IMR-90 (cell line): ENCODE measurements at regions not wholly inside any gene's neighbourhood (a gene's known extent, or its start where the extent isn't known, plus 50 kb on each side); places are given as distances from the start of the nearest gene placed in this dataset.
A peak's percentile ranks its signal among the peaks of the same experiment; 100 is the strongest.

Experiments used
- ATAC-seq: fragments of 200-7000 bp; cut with Tn5 transposase; 2 replicates; pipeline ENCODE4 v1.9.1; 2020; ENCODE audit warnings: low read depth, mild to moderate bottlenecking, moderate library complexity
- BruUV-seq: library from RNA; stranded (reverse); fragments of 400-500 nt; replicated peaks from 2 replicates; lab custom pipeline; 2021; lab: Mats Ljungman, UMichigan
- CTCF ChIA-PET: fragments of 300-600 bp; formaldehyde crosslinking; extraction: SDS; loops from one replicate; lab custom pipeline; 2021; ENCODE audit warnings: antibody characterized with exemption; lab: Yijun Ruan, JAX
- POLR2A ChIA-PET: fragments of 300-600 bp; sonication (Branson Sonifier 250); formaldehyde crosslinking; loops from one replicate; lab custom pipeline; 2022; ENCODE audit warnings: antibody characterized with exemption; ENCODE audit not compliant: unreplicated experiment; lab: Charles Lee
- DNase-seq: peaks from one replicate; pipeline ENCODE4 v3.0.0; 2013
- H2AFZ ChIP-seq: replicated peaks from 2 replicates; pipeline ENCODE3; 2013; ENCODE audit warnings: low read length, mild to moderate bottlenecking; ENCODE audit not compliant: poor library complexity
- H2AK5ac ChIP-seq: 2 replicates; pipeline ENCODE4 v1.6.1; 2013; ENCODE audit warnings: low read depth, low read length, inconsistent platforms
- H2AK9ac ChIP-seq: replicated peaks from 2 replicates; pipeline ENCODE3; 2013; ENCODE audit warnings: mild to moderate bottlenecking, low read depth, low read length, moderate library complexity; ENCODE audit not compliant: poor library complexity
- H2BK120ac ChIP-seq: 2 replicates; pipeline ENCODE4 v1.6.1; 2013; ENCODE audit warnings: low read depth, low read length, inconsistent platforms
- H2BK15ac ChIP-seq: 3 replicates; pipeline ENCODE4 v1.6.1; 2013; ENCODE audit warnings: low read depth, low read length, inconsistent platforms
- H2BK20ac ChIP-seq: 2 replicates; pipeline ENCODE4 v1.6.1; 2013; ENCODE audit warnings: low read depth, mild to moderate bottlenecking, inconsistent platforms, low read length, moderate library complexity
- H2BK5ac ChIP-seq: 2 replicates; pipeline ENCODE4 v1.6.1; 2013; ENCODE audit warnings: mild to moderate bottlenecking, low read depth, low read length, inconsistent platforms; ENCODE audit not compliant: poor library complexity, severe bottlenecking
- H3K14ac ChIP-seq: replicated peaks from 2 replicates; pipeline ENCODE4 v1.6.1; 2013; ENCODE audit warnings: low read depth, low read length, inconsistent platforms
- H3K18ac ChIP-seq: 2 replicates; pipeline ENCODE4 v1.6.1; 2013; ENCODE audit warnings: low read depth, low read length, control low read depth
- H3K23ac ChIP-seq: 2 replicates; pipeline ENCODE4 v1.6.1; 2013; ENCODE audit warnings: low read depth, low read length, inconsistent platforms
- H3K27ac ChIP-seq: 2 replicates; pipeline ENCODE4 v1.5.1; 2013; ENCODE audit warnings: mild to moderate bottlenecking, control low read depth, low read length; ENCODE audit not compliant: insufficient read depth
- H3K27me3 ChIP-seq: 2 replicates; pipeline ENCODE4 v1.6.1; 2013; ENCODE audit warnings: low read length; ENCODE audit not compliant: control insufficient read depth, insufficient read depth
- H3K36me3 ChIP-seq: 2 replicates; pipeline ENCODE4 v1.6.1; 2013; ENCODE audit warnings: low read length, mixed read lengths; ENCODE audit not compliant: control insufficient read depth, insufficient read depth
- H3K4ac ChIP-seq: 2 replicates; pipeline ENCODE4 v1.6.1; 2013; ENCODE audit warnings: low read depth, low read length, inconsistent platforms
- H3K4me1 ChIP-seq: 2 replicates; pipeline ENCODE4 v1.6.1; 2013; ENCODE audit warnings: low read length, mixed read lengths; ENCODE audit not compliant: control insufficient read depth, insufficient read depth
- H3K4me2 ChIP-seq: 2 replicates; pipeline ENCODE4 v1.6.1; 2013; ENCODE audit warnings: low read depth, mild to moderate bottlenecking, control low read depth, low read length, moderate library complexity
- H3K4me3 ChIP-seq: 2 replicates; pipeline ENCODE4 v1.5.1; 2013; ENCODE audit warnings: low read depth, mild to moderate bottlenecking, control low read depth, low read length, moderate library complexity; ENCODE audit not compliant: insufficient read depth
- H3K56ac ChIP-seq: 2 replicates; pipeline ENCODE4 v1.6.1; 2013; ENCODE audit warnings: low read length, inconsistent platforms; ENCODE audit not compliant: insufficient read depth; ENCODE audit errors: extremely low read depth
- H3K79me1 ChIP-seq, 2 experiments: 2 replicates each; pipeline ENCODE4 v1.6.1; 2013; ENCODE audit warnings: low read length in 2 of 2, inconsistent platforms in 1 of 2, low read depth in 1 of 2
- H3K9ac ChIP-seq: 2 replicates; pipeline ENCODE4 v1.6.1; 2013; ENCODE audit warnings: low read depth, low read length, control low read depth
- H3K9me1 ChIP-seq: 2 replicates; pipeline ENCODE4 v1.6.1; 2013; ENCODE audit warnings: low read length, inconsistent platforms; ENCODE audit not compliant: insufficient read depth
- H3K9me3 ChIP-seq: 2 replicates; pipeline ENCODE4 v1.6.1; 2013; ENCODE audit warnings: low read length; ENCODE audit not compliant: control insufficient read depth, insufficient read depth
- H4K20me1 ChIP-seq: 2 replicates; pipeline ENCODE4 v1.6.1; 2013; ENCODE audit warnings: low read length, inconsistent platforms; ENCODE audit not compliant: insufficient read depth
- H4K5ac ChIP-seq: 2 replicates; pipeline ENCODE4 v1.6.1; 2013; ENCODE audit warnings: mild to moderate bottlenecking, low read depth, low read length, control low read depth
- H4K8ac ChIP-seq, 2 experiments: 2 replicates each; pipeline ENCODE4 v1.6.1; 2013; ENCODE audit warnings: low read depth in 2 of 2, low read length in 2 of 2, control low read depth in 1 of 2, inconsistent platforms in 1 of 2
- H4K91ac ChIP-seq: 2 replicates; pipeline ENCODE4 v1.6.1; 2013; ENCODE audit warnings: low read depth, low read length, inconsistent platforms; ENCODE audit not compliant: insufficient read depth
- CEBPB ChIP-seq: IDR thresholded peaks from 2 replicates; pipeline ENCODE4 v1.6.1; 2012; ENCODE audit warnings: low read depth, low read length, improper control_type of control experiment
- CTCF ChIP-seq: conservative IDR thresholded peaks from 2 replicates; pipeline ENCODE4 v1.5.1; 2012; ENCODE audit warnings: mild to moderate bottlenecking, low read depth, low read length, improper control_type of control experiment
- ELK1 ChIP-seq: fragments of 150-350 bp; IDR thresholded peaks from 2 replicates; pipeline ENCODE4 v1.6.1; 2016; ENCODE audit warnings: low read depth, mild to moderate bottlenecking, low read length, moderate library complexity, borderline replicate concordance
- MAFK ChIP-seq: IDR thresholded peaks from 2 replicates; pipeline ENCODE4 v1.6.1; 2012; ENCODE audit warnings: low read depth, low read length, improper control_type of control experiment
- MAZ ChIP-seq: IDR thresholded peaks from 2 replicates; pipeline ENCODE4 v1.6.1; 2012; ENCODE audit warnings: low read depth, mild to moderate bottlenecking, low read length, improper control_type of control experiment, moderate library complexity, borderline replicate concordance
- MXI1 ChIP-seq: IDR thresholded peaks from 2 replicates; pipeline ENCODE4 v1.6.1; 2012; ENCODE audit warnings: low read depth, mild to moderate bottlenecking, low read length, moderate library complexity, borderline replicate concordance
- NFE2L2 ChIP-seq: fragments of 150-350 bp; IDR thresholded peaks from 2 replicates; pipeline ENCODE4 v1.6.1; 2016; ENCODE audit warnings: low read depth, mild to moderate bottlenecking, low read length
- POLR2A ChIP-seq: IDR thresholded peaks from 2 replicates; pipeline ENCODE4 v1.6.1; 2012; ENCODE audit warnings: mild to moderate bottlenecking, low read depth, low read length
- RAD21 ChIP-seq: IDR thresholded peaks from 2 replicates; pipeline ENCODE4 v1.6.1; 2012; ENCODE audit warnings: low read length, improper control_type of control experiment
- RCOR1 ChIP-seq: IDR thresholded peaks from 2 replicates; pipeline ENCODE4 v1.6.1; 2012; ENCODE audit warnings: mild to moderate bottlenecking, low read length, improper control_type of control experiment; ENCODE audit not compliant: insufficient replicate concordance
- RFX5 ChIP-seq: IDR thresholded peaks from 2 replicates; pipeline ENCODE4 v1.8.0; 2012; ENCODE audit warnings: low read depth, mild to moderate bottlenecking, low read length, moderate library complexity
- USF2 ChIP-seq: fragments of 150-350 bp; IDR thresholded peaks from 2 replicates; pipeline ENCODE4 v1.6.1; 2017; ENCODE audit warnings: mild to moderate bottlenecking, antibody characterized with exemption, low read length, low read depth
- WGBS, 2 experiments: methylation state at CpG; one replicate each; pipeline versions ENCODE4 v1.1.5 to v1.1.7; 2013; ENCODE audit warnings: missing lambda C conversion rate in 2 of 2; ENCODE audit not compliant: insufficient read length in 1 of 2; ENCODE audit errors: extremely low coverage in 2 of 2; 5-methylcytosine and 5-hydroxymethylcytosine counted together
- dilution Hi-C: fragments of 300-500 bp; cut with HindIII; formaldehyde crosslinking; loops from one replicate; pipeline ENCODE4 v1.14.3; 2018; ENCODE audit warnings: low sequenced_read_pairs; ENCODE audit not compliant: unreplicated experiment
- in situ Hi-C: fragments of 300-500 bp; cut with MboI; formaldehyde crosslinking; loops from 3 replicates; pipeline ENCODE4 v1.14.3; 2019; ENCODE audit warnings: low sequenced_read_pairs, inconsistent platforms, mixed read lengths
- intact Hi-C: fragments of 100-400 bp; cut with micrococcal nuclease; formaldehyde crosslinking; loops from 2 replicates; pipeline ENCODE4 v1.10.0; 2022

GRCh38 chr1:222375701-222376100 is 172.2 kb downstream of the HHIPL2 start:
- in situ Hi-C loops (loop anchor here (10.0 kb wide), 1 partner anchor 259 kb away; no protein-coding TSS in a partner anchor), dilution Hi-C loops (no loop called here), intact Hi-C loops (no loop called here)
- Histone ChIP-seq H3K9me3 (no peaks in the 10 kb centered on the region), H3K56ac (peak overlapping the region; percentile 16; the same call in 1 of the 2 replicates), H3K4ac (peak overlapping the region; percentile 86), H4K8ac (peak overlapping the region in 1 of 2 experiments; percentile 48; a peak in 1 of 4 replicates), H2AK9ac (peak overlapping the region; percentile 14), H2AK5ac (peak overlapping the region; percentile 76; the same call in 1 of the 2 replicates), H3K4me1 (peaks cover 29% of the 10 kb centered on the region), H3K79me1 (no peaks in the 10 kb centered on the region), H2BK20ac (peak overlapping the region; percentile 85), H3K27me3 (no peaks in the 10 kb centered on the region), H3K14ac (peak overlapping the region; percentile 26), H3K23ac (no peak overlapping the region), H2BK5ac (peak overlapping the region; percentile 28), H2BK120ac (peak overlapping the region; percentile 87), H3K9me1 (peaks cover 20% of the 10 kb centered on the region), H3K36me3 (no peaks in the 10 kb centered on the region), H3K18ac (peak overlapping the region; percentile 78), H2AFZ (no peak overlapping the region), H4K91ac (peak overlapping the region; percentile 69), H3K27ac (no peak overlapping the region), H3K4me2 (no peak overlapping the region), H3K9ac (no peak overlapping the region), H3K4me3 (no peak overlapping the region), H2BK15ac (peak overlapping the region; percentile 99; the same call in 2 of the 3 replicates), H4K20me1 (no peaks in the 10 kb centered on the region), H4K5ac (peak overlapping the region; percentile 38; the same call in 1 of the 2 replicates)
- ChIA-PET POLR2A (no interaction called here), CTCF (interaction anchor here (0.6 kb wide), 1 partner anchor 57 kb away, joined by 3 read pairs; no protein-coding TSS in a partner anchor)
- ATAC-seq, result no peak
- BruUV-seq, result no TSS peak
- DNase-seq, result peak; percentile 49
- no CpG with 5 or more reads among the region's 2 CpGs for WGBS, 2 experiments
- TF ChIP-seq RCOR1, result no peak
- no peak for TF ChIP-seq MAZ
- TF ChIP-seq NFE2L2, result no peak; the same call in 1 of the 2 replicates
- TF ChIP-seq POLR2A, result no peak
- no peak for TF ChIP-seq MAFK
- no peak for TF ChIP-seq RAD21
- no peak for TF ChIP-seq MXI1
- no peak for TF ChIP-seq CEBPB
- no peak for TF ChIP-seq CTCF
- no peak for TF ChIP-seq USF2
- TF ChIP-seq RFX5, result no peak
- TF ChIP-seq ELK1, result no peak
